GM10266 (cell line): ENCODE measurements at regions not wholly inside any gene's neighbourhood (a gene's known extent, or its start where the extent isn't known, plus 50 kb on each side); places are given as distances from the start of the nearest gene placed in this dataset.

Experiments
- DNase-seq: peaks from one replicate; pipeline ENCODE4 v3.0.0; 2012; ENCODE audit errors: extremely low spot score
- CTCF ChIP-seq: IDR thresholded peaks from 2 replicates; pipeline ENCODE4 v1.5.1; 2012; ENCODE audit warnings: mild to moderate bottlenecking, low read depth; ENCODE audit not compliant: control insufficient read depth, insufficient read depth; ENCODE audit errors: missing control alignments

GRCh38 chrX:39563178-39563577, 534.6 kb downstream of the BCOR start:
- no peak for TF ChIP-seq CTCF
- peak; percentile 3 for DNase-seq

GRCh38 chrX:39564751-39565150, 533.0 kb downstream of the BCOR start:
- DNase-seq: no peak

GRCh38 chrX:39574178-39574577, 523.6 kb downstream of the BCOR start:
- no peak for DNase-seq
- TF ChIP-seq CTCF: no peak

More at GRCh38 chrX:39564751-39565150, 533.0 kb downstream of the BCOR start:
- no peak for TF ChIP-seq CTCF

GRCh38 chrX:39576041-39576872, 521.5 kb downstream of the BCOR start:
- no peak for TF ChIP-seq CTCF
- DNase-seq: no peak

GRCh38 chrX:39577206-39577984, 520.4 kb downstream of the BCOR start:
- no peak for TF ChIP-seq CTCF
- no peak for DNase-seq

GRCh38 chrX:39577985-39578869, 519.5 kb downstream of the BCOR start:
- TF ChIP-seq CTCF: no peak
- DNase-seq: peak; percentile 28
